ENCODE measurements at regions not wholly inside any gene's neighbourhood (a gene's known extent, or its start where the extent isn't known, plus 50 kb on each side); places are given as distances from the start of the nearest gene placed in this dataset.
A peak's percentile ranks its signal among the peaks of the same experiment; 100 is the strongest.

DNA sequence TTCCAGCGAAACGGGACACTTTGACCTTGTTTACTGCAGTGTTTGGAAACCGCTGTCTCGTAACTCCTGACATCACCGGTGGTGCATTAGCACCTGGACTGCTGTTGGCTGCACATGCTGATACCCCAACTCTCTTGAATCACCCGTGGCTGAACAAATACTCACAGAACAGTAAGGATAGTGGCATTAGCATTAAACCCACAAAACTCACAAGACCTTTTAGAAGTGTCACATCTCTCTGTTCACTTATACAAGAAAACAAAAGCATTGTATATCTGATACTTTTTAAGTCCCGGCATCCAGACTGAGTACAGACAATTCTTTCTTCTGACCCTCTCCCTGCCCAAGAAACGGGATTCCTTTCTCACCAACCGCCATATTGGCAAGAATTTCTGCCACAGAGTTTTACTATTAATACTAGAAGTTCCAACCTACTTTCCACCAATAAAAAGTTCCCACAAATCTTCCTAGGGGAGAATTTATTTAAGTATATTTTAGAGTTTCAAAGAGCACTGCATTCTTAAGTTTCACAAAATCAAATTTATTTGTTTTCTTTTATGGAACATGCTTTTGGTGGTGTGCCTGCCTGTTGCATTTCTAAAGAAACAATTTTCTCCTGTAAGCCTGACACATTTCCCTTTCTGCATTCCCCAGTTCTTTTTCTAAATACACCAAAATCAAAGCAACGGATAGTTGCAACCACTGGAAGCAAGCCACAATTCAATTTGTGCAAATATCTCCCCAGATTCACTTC lies 208.4 kb upstream of the KLF14 start:
- TF ChIP-seq, protein P1, sequence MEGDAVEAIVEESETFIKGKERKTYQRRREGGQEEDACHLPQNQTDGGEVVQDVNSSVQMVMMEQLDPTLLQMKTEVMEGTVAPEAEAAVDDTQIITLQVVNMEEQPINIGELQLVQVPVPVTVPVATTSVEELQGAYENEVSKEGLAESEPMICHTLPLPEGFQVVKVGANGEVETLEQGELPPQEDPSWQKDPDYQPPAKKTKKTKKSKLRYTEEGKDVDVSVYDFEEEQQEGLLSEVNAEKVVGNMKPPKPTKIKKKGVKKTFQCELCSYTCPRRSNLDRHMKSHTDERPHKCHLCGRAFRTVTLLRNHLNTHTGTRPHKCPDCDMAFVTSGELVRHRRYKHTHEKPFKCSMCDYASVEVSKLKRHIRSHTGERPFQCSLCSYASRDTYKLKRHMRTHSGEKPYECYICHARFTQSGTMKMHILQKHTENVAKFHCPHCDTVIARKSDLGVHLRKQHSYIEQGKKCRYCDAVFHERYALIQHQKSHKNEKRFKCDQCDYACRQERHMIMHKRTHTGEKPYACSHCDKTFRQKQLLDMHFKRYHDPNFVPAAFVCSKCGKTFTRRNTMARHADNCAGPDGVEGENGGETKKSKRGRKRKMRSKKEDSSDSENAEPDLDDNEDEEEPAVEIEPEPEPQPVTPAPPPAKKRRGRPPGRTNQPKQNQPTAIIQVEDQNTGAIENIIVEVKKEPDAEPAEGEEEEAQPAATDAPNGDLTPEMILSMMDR (IDR thresholded peaks at IDR 0.05) = no peak
- peak; percentile 35 to 54 for TF ChIP-seq POLR2A (IDR thresholded peaks at IDR 0.05)
